HS-5 (cell line): ENCODE measurements at regions not wholly inside any gene's neighbourhood (a gene's known extent, or its start where the extent isn't known, plus 50 kb on each side); places are given as distances from the start of the nearest gene placed in this dataset.
"Not testable (repeated sequence)": the region's sequence is repeated elsewhere in the genome, so short reads cannot be mapped to it uniquely, and the experiment has no call there.

Source experiments
- DNase-seq: peaks from one replicate; pipeline ENCODE4 v3.0.0-alpha.2; 2012; ENCODE audit warnings: low read depth

GRCh38 chr10:44745920-44746319, 165.2 kb upstream of the TMEM72 start:
- DNase-seq: no peak

GRCh38 chr10:44747593-44748172, 163.5 kb upstream of the TMEM72 start:
- DNase-seq: no peak

- no peak for DNase-seq
These were observed 162.0 kb upstream of the TMEM72 start for GRCh38 chr10:44749151-44749550.

GRCh38 chr10:44752451-44753441, 158.4 kb upstream of the TMEM72 start:
- peak; percentile 82 for DNase-seq

GRCh38 chr10:44754355-44754754, 156.8 kb upstream of the TMEM72 start:
- not testable (repeated sequence) for DNase-seq

- no peak for DNase-seq
These were observed 155.7 kb upstream of the TMEM72 start for GRCh38 chr10:44755481-44755880.

- peak; percentile 70 for DNase-seq
These were observed 154.9 kb upstream of the TMEM72 start for GRCh38 chr10:44756216-44756615.

GRCh38 chr10:44757551-44758205, 153.5 kb upstream of the TMEM72 start:
- no peak for DNase-seq

- no peak for DNase-seq
These were observed 152.0 kb upstream of the TMEM72 start for GRCh38 chr10:44759122-44759521.

- no peak for DNase-seq
These were observed 150.6 kb upstream of the TMEM72 start for GRCh38 chr10:44760513-44760912.

GRCh38 chr10:44761076-44761475, 150.1 kb upstream of the TMEM72 start:
- no peak for DNase-seq

- no peak for DNase-seq
These were observed 147.8 kb upstream of the TMEM72 start for GRCh38 chr10:44763331-44763730.

GRCh38 chr10:44765299-44765698, 145.8 kb upstream of the TMEM72 start:
- no peak for DNase-seq

- DNase-seq: no peak
These were observed 144.5 kb upstream of the TMEM72 start for GRCh38 chr10:44766631-44767030.

- DNase-seq: no peak
These were observed 141.7 kb upstream of the TMEM72 start for GRCh38 chr10:44769450-44769849.

GRCh38 chr10:44771233-44771995, 139.7 kb upstream of the TMEM72 start:
- no peak for DNase-seq

- DNase-seq: no peak
These were observed 137.6 kb upstream of the TMEM72 start for GRCh38 chr10:44773565-44773964.

GRCh38 chr10:44774676-44775401, 136.3 kb upstream of the TMEM72 start:
- DNase-seq: no peak

- no peak for DNase-seq
These were observed 135.8 kb upstream of the TMEM72 start for GRCh38 chr10:44775402-44775741.

GRCh38 chr10:44776181-44776580, 135.0 kb upstream of the TMEM72 start:
- DNase-seq: no peak

GRCh38 chr10:44779511-44779910, 131.6 kb upstream of the TMEM72 start:
- no peak for DNase-seq

- DNase-seq: no peak
These were observed 130.7 kb upstream of the TMEM72 start for GRCh38 chr10:44780426-44780825.
